ENCODE measurements at regions not wholly inside any gene's neighbourhood (a gene's known extent, or its start where the extent isn't known, plus 50 kb on each side); places are given as distances from the start of the nearest gene placed in this dataset.

DNA sequence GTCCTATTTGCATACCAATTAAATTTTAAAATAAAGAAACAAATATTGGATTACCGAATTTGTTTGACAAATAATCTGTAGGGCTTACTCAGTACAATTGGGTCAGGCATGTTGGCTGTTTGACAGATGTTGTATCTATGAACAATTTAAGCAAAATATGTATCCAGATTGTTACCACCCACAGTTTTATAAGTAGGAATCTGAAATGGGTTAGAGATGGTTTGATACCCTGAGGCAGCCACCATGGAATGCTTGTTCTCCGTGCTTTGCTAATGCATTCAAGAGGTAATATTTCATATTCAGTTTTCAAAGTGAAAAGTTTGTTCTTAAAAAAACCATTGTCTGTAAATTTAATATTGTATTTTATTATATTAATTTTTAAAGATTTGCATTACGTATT lies 285.1 kb upstream of the ARRDC3 start:
- Mint-ChIP-seq H3K9me3 (no peaks in the 10 kb centered on the region), H3K4me3 (no peak overlapping the region), H3K27me3 (no peaks in the 10 kb centered on the region), H3K27ac (no peak overlapping the region), H3K36me3 (no peaks in the 10 kb centered on the region), H3K4me1 (no peaks in the 10 kb centered on the region)
- DNase-seq, result no peak
- CTCF ChIA-PET, result no interaction called here

GRCh38 chr5:91652678-91653077 lies 269.6 kb upstream of the ARRDC3 start:
- no peak overlapping the region for H3K4me3 Mint-ChIP-seq
- DNase-seq, result no peak
- H3K27ac Mint-ChIP-seq, result no peak overlapping the region
- CTCF ChIA-PET, result interaction anchor here (1.8 kb wide), 1 partner anchor 10 kb away, joined by 8 read pairs; no protein-coding TSS in a partner anchor
- peaks cover 9% of the 10 kb centered on the region for H3K9me3 Mint-ChIP-seq
- no peaks in the 10 kb centered on the region for H3K27me3 Mint-ChIP-seq
- H3K4me1 Mint-ChIP-seq, result no peaks in the 10 kb centered on the region
- no peaks in the 10 kb centered on the region for H3K36me3 Mint-ChIP-seq

GRCh38 chr5:91651704-91652103 lies 268.6 kb upstream of the ARRDC3 start:
- Mint-ChIP-seq H3K36me3 (no peaks in the 10 kb centered on the region), H3K27ac (no peak overlapping the region), H3K4me3 (no peak overlapping the region), H3K4me1 (no peaks in the 10 kb centered on the region), H3K9me3 (peaks cover 4% of the 10 kb centered on the region), H3K27me3 (no peaks in the 10 kb centered on the region)
- CTCF ChIA-PET, result interaction anchor here (1.8 kb wide), 1 partner anchor 9 kb away, joined by 8 read pairs; no protein-coding TSS in a partner anchor
- DNase-seq, result no peak

DNA sequence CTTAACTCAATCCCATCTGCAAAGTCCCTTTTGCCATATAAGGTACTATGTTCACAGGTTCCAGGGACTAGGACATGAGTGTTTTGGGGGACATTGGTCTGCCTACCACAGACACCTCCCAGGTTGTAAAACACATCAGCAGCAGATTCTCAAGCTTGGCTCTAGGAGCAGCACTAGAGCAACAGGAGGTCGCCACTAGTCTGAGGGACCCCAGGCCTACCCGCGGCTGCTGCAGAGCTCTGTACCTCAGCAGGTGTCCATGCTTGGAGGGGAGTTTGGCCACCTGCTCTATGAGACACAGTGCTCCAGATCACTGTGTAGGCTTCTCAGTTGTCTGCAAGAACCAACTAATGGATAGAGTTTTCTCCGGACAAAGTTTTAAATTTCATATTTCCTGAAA lies 262.2 kb upstream of the ARRDC3 start:
- H3K36me3 Mint-ChIP-seq, result no peaks in the 10 kb centered on the region
- H3K4me3 Mint-ChIP-seq, result no peak overlapping the region
- CTCF ChIA-PET, result no interaction called here
- no peak overlapping the region for H3K27ac Mint-ChIP-seq
- no peaks in the 10 kb centered on the region for H3K27me3 Mint-ChIP-seq
- DNase-seq, result no peak
- no peaks in the 10 kb centered on the region for H3K9me3 Mint-ChIP-seq
- H3K4me1 Mint-ChIP-seq, result no peaks in the 10 kb centered on the region

DNA sequence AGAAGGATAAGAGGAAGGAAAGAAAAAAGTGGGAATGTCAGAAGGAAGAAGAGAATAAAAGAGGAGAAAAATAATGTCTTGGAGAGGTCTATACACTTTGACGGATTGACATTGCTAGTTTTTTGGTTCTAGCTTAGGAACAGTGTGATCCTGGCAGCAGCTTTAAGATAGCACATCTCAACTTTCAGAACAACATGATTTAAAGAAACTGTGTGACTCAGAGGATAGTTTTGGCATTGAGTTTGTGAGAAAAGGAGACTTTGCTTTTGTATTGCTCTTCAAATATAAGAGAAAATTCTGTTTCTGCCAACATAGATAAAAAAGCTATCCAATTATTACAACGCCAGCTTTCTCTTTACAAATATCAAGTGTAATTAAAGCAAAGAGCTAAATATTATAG lies 260.7 kb upstream of the ARRDC3 start:
- Mint-ChIP-seq H3K4me3 (no peak overlapping the region), H3K9me3 (no peaks in the 10 kb centered on the region), H3K27me3 (no peaks in the 10 kb centered on the region), H3K27ac (no peak overlapping the region), H3K4me1 (no peaks in the 10 kb centered on the region), H3K36me3 (no peaks in the 10 kb centered on the region)
- no peak for DNase-seq
- CTCF ChIA-PET, result interaction anchor here (0.9 kb wide), 1 partner anchor 10 kb away, joined by 3 read pairs; no protein-coding TSS in a partner anchor

- DNase-seq, result no peak
- Mint-ChIP-seq H3K9me3 (no peaks in the 10 kb centered on the region), H3K36me3 (no peaks in the 10 kb centered on the region), H3K4me3 (no peak overlapping the region), H3K27me3 (no peaks in the 10 kb centered on the region), H3K27ac (no peak overlapping the region), H3K4me1 (no peaks in the 10 kb centered on the region)
- CTCF ChIA-PET, result interaction anchor here (1.0 to 2.0 kb wide), 6 partner anchors 10 to 142 kb away, joined by 3 to 8 read pairs (median 4); no protein-coding TSS in a partner anchor
These were observed 259.5 kb upstream of the ARRDC3 start for GRCh38 chr5:91642581-91642980.

GRCh38 chr5:91641730-91642350 lies 258.7 kb upstream of the ARRDC3 start:
- no peak for DNase-seq
- Mint-ChIP-seq H3K27ac (no peak overlapping the region), H3K4me1 (no peaks in the 10 kb centered on the region), H3K4me3 (no peak overlapping the region), H3K27me3 (no peaks in the 10 kb centered on the region), H3K36me3 (no peaks in the 10 kb centered on the region), H3K9me3 (no peaks in the 10 kb centered on the region)
- CTCF ChIA-PET, result interaction anchor here (1.0 to 2.0 kb wide), 6 partner anchors 11 to 141 kb away, joined by 3 to 8 read pairs (median 4); no protein-coding TSS in a partner anchor

DNA sequence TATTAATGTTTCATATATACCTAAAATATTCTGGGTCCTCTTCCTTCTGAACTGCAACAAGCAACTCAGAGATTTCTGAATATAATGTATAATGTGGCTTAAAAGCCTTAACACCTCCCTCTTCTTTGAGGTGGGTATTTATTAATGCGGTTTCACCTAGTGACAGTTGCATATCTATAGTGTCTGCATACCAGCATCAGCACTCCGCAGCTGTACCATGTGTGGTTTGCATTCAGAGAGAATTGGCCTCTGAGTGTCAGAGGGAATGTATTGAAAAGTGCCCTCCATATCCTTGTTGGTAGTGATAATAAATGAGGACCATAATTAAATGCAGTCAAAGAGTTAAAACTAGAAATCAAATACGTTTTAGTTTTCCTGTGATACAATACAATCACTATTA lies 256.6 kb upstream of the ARRDC3 start:
- CTCF ChIA-PET, result interaction anchor here (0.8 kb wide), 1 partner anchor 31 kb away, joined by 3 read pairs; no protein-coding TSS in a partner anchor
- no peak for DNase-seq
- H3K36me3 Mint-ChIP-seq, result no peaks in the 10 kb centered on the region
- no peak overlapping the region for H3K27ac Mint-ChIP-seq
- H3K4me1 Mint-ChIP-seq, result no peaks in the 10 kb centered on the region
- no peaks in the 10 kb centered on the region for H3K27me3 Mint-ChIP-seq
- no peaks in the 10 kb centered on the region for H3K9me3 Mint-ChIP-seq
- H3K4me3 Mint-ChIP-seq, result no peak overlapping the region

GRCh38 chr5:91638010-91638409 lies 254.9 kb upstream of the ARRDC3 start:
- Mint-ChIP-seq H3K36me3 (no peaks in the 10 kb centered on the region), H3K27ac (no peak overlapping the region), H3K4me1 (no peaks in the 10 kb centered on the region), H3K4me3 (no peak overlapping the region), H3K27me3 (no peaks in the 10 kb centered on the region), H3K9me3 (no peaks in the 10 kb centered on the region)
- CTCF ChIA-PET, result no interaction called here
- no peak for DNase-seq

DNA sequence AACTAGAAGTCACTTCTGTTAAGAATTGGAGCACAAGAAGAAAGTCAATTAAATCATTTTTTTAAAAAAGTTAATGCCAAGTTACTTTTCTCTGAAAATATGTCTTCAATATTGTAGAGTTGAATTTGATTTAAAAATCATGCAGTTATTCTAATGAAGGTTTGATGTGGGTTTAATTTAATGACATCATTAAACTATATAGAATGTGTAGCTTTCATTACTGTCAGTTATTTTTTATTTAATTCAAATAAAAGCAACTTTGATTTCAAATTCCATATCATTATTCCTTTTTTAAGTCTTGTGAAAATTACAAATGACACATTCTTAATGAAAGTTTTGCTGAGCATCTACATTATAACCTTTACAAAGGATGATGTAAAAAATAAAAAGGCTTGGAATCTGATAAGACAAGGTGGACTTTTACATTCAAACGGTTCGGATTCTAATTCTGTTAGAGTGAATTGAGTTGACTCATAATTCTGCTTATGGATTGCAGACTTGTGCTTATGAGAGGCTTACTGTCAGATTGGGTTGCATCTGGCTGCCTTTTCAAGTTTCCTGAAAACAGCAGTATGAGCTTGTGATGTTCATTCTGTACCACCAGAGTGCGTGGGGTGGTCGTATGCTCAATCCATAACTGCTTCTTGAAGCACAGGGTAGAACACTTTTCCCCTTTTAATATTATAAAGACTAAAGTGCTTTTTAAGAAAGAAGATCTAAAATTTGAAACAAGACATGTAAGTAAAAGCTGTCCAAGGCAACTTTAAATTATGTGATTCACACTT lies 253.0 kb upstream of the ARRDC3 start:
- CTCF ChIA-PET, result no interaction called here
- Mint-ChIP-seq H3K4me1 (no peaks in the 10 kb centered on the region), H3K9me3 (no peaks in the 10 kb centered on the region), H3K36me3 (no peaks in the 10 kb centered on the region), H3K27me3 (no peaks in the 10 kb centered on the region), H3K27ac (no peak overlapping the region), H3K4me3 (no peak overlapping the region)
- DNase-seq, result no peak

GRCh38 chr5:91632871-91633270 lies 249.8 kb upstream of the ARRDC3 start:
- Mint-ChIP-seq H3K4me1 (no peaks in the 10 kb centered on the region), H3K27me3 (no peaks in the 10 kb centered on the region), H3K4me3 (no peak overlapping the region), H3K36me3 (no peaks in the 10 kb centered on the region), H3K9me3 (no peaks in the 10 kb centered on the region), H3K27ac (no peak overlapping the region)
- CTCF ChIA-PET, result no interaction called here
- no peak for DNase-seq

GRCh38 chr5:91611746-91612145 lies 228.6 kb upstream of the ARRDC3 start:
- no peaks in the 10 kb centered on the region for H3K27me3 Mint-ChIP-seq
- H3K36me3 Mint-ChIP-seq, result no peaks in the 10 kb centered on the region
- DNase-seq, result no peak
- no peaks in the 10 kb centered on the region for H3K4me1 Mint-ChIP-seq
- no peak overlapping the region for H3K27ac Mint-ChIP-seq
- no peaks in the 10 kb centered on the region for H3K9me3 Mint-ChIP-seq
- no peak overlapping the region for H3K4me3 Mint-ChIP-seq
- CTCF ChIA-PET, result no interaction called here

- DNase-seq, result no peak
- Mint-ChIP-seq H3K27me3 (no peaks in the 10 kb centered on the region), H3K36me3 (no peaks in the 10 kb centered on the region), H3K27ac (no peak overlapping the region), H3K4me3 (no peak overlapping the region), H3K4me1 (no peaks in the 10 kb centered on the region), H3K9me3 (no peaks in the 10 kb centered on the region)
- CTCF ChIA-PET, result no interaction called here
These were observed 224.6 kb upstream of the ARRDC3 start for GRCh38 chr5:91607675-91608074.

DNA sequence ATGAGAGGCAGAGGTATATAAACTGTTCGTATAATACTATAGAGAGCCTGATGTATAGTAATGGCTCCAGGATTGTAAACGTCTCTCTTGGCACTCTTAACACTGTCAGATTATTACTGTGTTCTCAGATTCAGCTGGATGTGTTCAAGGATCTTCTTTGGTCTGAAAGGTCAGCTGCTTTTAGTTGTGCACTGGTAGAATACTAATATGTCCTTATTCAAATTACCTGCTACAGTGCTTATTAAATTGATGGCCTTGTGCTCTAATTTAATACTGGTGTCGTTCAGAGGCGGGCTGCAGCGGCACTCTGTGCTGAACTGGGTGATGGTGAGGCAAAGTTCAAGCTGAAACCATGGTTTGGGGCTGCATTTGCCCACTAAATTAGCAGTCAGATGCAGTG lies 216.7 kb upstream of the ARRDC3 start:
- H3K4me1 Mint-ChIP-seq, result no peaks in the 10 kb centered on the region
- H3K27ac Mint-ChIP-seq, result no peak overlapping the region
- no peaks in the 10 kb centered on the region for H3K36me3 Mint-ChIP-seq
- CTCF ChIA-PET, result no interaction called here
- peaks cover 2% of the 10 kb centered on the region for H3K9me3 Mint-ChIP-seq
- H3K4me3 Mint-ChIP-seq, result no peak overlapping the region
- H3K27me3 Mint-ChIP-seq, result no peaks in the 10 kb centered on the region
- no peak for DNase-seq

DNA sequence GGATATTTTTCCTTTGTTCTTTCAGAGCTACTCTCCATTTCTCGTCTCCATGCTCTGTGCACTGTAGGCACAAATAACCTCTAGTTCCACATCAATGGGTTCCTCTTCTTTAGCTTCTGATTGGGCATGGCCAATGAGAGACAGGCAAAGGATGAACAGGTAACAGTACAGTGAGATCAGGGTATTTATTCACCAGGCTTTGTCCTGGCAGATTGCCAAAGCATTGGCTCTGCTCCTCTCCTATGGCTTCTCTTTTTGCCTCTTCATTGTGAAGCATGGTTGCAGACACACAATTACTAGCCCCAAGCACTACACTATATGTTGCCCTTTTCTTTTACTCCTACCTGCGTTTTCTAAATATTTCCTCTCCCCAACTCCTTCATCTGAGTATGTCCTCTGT lies 215.1 kb upstream of the ARRDC3 start:
- no peaks in the 10 kb centered on the region for H3K4me1 Mint-ChIP-seq
- H3K27ac Mint-ChIP-seq, result no peak overlapping the region
- no peaks in the 10 kb centered on the region for H3K36me3 Mint-ChIP-seq
- H3K9me3 Mint-ChIP-seq, result peaks cover 3% of the 10 kb centered on the region
- CTCF ChIA-PET, result interaction anchor here (0.9 kb wide), 1 partner anchor 14 kb away, joined by 3 read pairs; no protein-coding TSS in a partner anchor
- H3K4me3 Mint-ChIP-seq, result no peak overlapping the region
- H3K27me3 Mint-ChIP-seq, result no peaks in the 10 kb centered on the region
- DNase-seq, result no peak
